HepG2 (cell line): ENCODE measurements at regions not wholly inside any gene's neighbourhood (a gene's known extent, or its start where the extent isn't known, plus 50 kb on each side); places are given as distances from the start of the nearest gene placed in this dataset.

ENCODE experiments used
- ATAC-seq: fragments of 200-7000 bp; cut with Tn5 transposase; 3 replicates; pipeline ENCODE4 v1.9.1; 2020; ENCODE audit warnings: mild to moderate bottlenecking, moderate library complexity
- BruUV-seq: library from RNA; stranded (reverse); fragments of 400-500 nt; replicated peaks from 2 replicates; lab custom pipeline; 2021; lab: Mats Ljungman, UMichigan
- CTCF ChIA-PET: fragments of 300-600 bp; formaldehyde crosslinking; extraction: SDS; loops from one replicate; lab custom pipeline; 2021; ENCODE audit warnings: low total read pairs, inconsistent platforms, low intra/inter-chr PET ratio; lab: Yijun Ruan, JAX
- POLR2A ChIA-PET: fragments of 350-600 bp; sonication (Branson Sonifier 250); formaldehyde crosslinking; loops from one replicate; lab custom pipeline; 2020; ENCODE audit warnings: antibody characterized with exemption, inconsistent platforms; lab: Yijun Ruan, JAX
- DNase-seq: peaks from one replicate; pipeline ENCODE4 v3.0.0-alpha.2; 2015; ENCODE audit warnings: low spot score
- FAIRE-seq: peaks from 3 replicates; lab custom pipeline; 2011; peaks lifted over from hg19 to GRCh38; lab: Jason Lieb, UNC
- H2AFZ ChIP-seq: one replicate; pipeline ENCODE4 v1.6.1; 2011; ENCODE audit warnings: low read length, inconsistent platforms
- H3K27ac ChIP-seq: fragments of 300-600 bp; 3 replicates; pipeline ENCODE4 v1.8.0; 2011; ENCODE audit warnings: mixed run types, mild to moderate bottlenecking, mixed read lengths, low read length, inconsistent platforms; ENCODE audit not compliant: insufficient read depth; ENCODE audit errors: extremely low read length
- H3K27me3 ChIP-seq, 2 experiments: fragments of 200-600 bp in 1 of 2; 2 replicates in 1 of 2; 3 replicates in 1 of 2; pipeline versions ENCODE4 v1.6.0 to v1.8.0; 2011; ENCODE audit warnings: low read length in 2 of 2, mild to moderate bottlenecking in 2 of 2, moderate library complexity in 2 of 2, inconsistent platforms in 1 of 2; ENCODE audit not compliant: insufficient read depth in 2 of 2, control insufficient read depth in 1 of 2
- H3K36me3 ChIP-seq, 2 experiments: fragments of 200-600 bp in 1 of 2; replicated peaks in 1 of 2; 2 replicates in 1 of 2; 3 replicates in 1 of 2; pipeline versions ENCODE4 v1.5.1 to v1.8.0; 2011; ENCODE audit warnings: low read length in 2 of 2, inconsistent platforms in 1 of 2; ENCODE audit not compliant: insufficient read depth in 2 of 2, control insufficient read depth in 1 of 2
- H3K4me1 ChIP-seq: 2 replicates; pipeline ENCODE4 v1.5.1; 2012; ENCODE audit warnings: low read length, inconsistent platforms; ENCODE audit not compliant: insufficient read depth
- H3K4me2 ChIP-seq: 2 replicates; pipeline ENCODE4 v1.6.0; 2011; ENCODE audit warnings: low read depth, low read length, inconsistent platforms
- H3K4me3 ChIP-seq, 3 experiments: fragments of 200-600 bp in 1 of 3; sonication (generic), shearing (Covaris generic) in 1 of 3; replicated peaks in 1 of 3; 2 replicates each; pipeline ENCODE4 v1.5.1; 2011 to 2016; ENCODE audit warnings: low read length in 3 of 3, inconsistent platforms in 2 of 3, low read depth in 2 of 3, mild to moderate bottlenecking in 2 of 3, control low read depth in 1 of 3, mixed read lengths in 1 of 3; ENCODE audit not compliant: insufficient read depth in 1 of 3
- H3K79me2 ChIP-seq: one replicate; pipeline ENCODE4 v1.6.1; 2011; ENCODE audit warnings: low read length, inconsistent platforms; ENCODE audit not compliant: insufficient read depth
- H3K9ac ChIP-seq: 2 replicates; pipeline ENCODE4 v1.6.0; 2011; ENCODE audit warnings: mild to moderate bottlenecking, low read depth, low read length, inconsistent platforms; ENCODE audit not compliant: insufficient read depth
- H3K9me3 ChIP-seq: 2 replicates; pipeline ENCODE4 v1.5.1; 2012; ENCODE audit warnings: mild to moderate bottlenecking, low read length
- H4K20me1 ChIP-seq: 2 replicates; pipeline ENCODE4 v1.6.0; 2011; ENCODE audit warnings: inconsistent platforms, mild to moderate bottlenecking, low read length, moderate library complexity; ENCODE audit not compliant: insufficient read depth
- ATF3 ChIP-seq: sonication (generic); formaldehyde crosslinking; IDR thresholded peaks from 2 replicates; pipeline ENCODE4 v1.4.0; 2020; ENCODE audit warnings: missing genetic modification reagents
- CREBL2 ChIP-seq: sonication (generic); formaldehyde crosslinking; IDR thresholded peaks from 2 replicates; pipeline ENCODE4 v1.8.1; 2023; ENCODE audit warnings: missing genetic modification reagents, mild to moderate bottlenecking, borderline replicate concordance
- RFX3 ChIP-seq: IDR thresholded peaks from 2 replicates; pipeline ENCODE4 v1.6.1; 2016; ENCODE audit warnings: missing biosample characterization, missing genetic modification reagents
- RFXAP ChIP-seq: sonication (generic); formaldehyde crosslinking; IDR thresholded peaks from 2 replicates; pipeline ENCODE4 v1.4.0; 2020; ENCODE audit warnings: missing genetic modification reagents, borderline replicate concordance
- TARDBP ChIP-seq: sonication (generic); formaldehyde crosslinking; IDR thresholded peaks from 2 replicates; pipeline ENCODE4 v1.8.0; 2022; ENCODE audit warnings: mild to moderate bottlenecking, missing genetic modification reagents
- whole genome bisulfite sequencing: methylation state at CpG from one replicate; pipeline ENCODE4 v1.1.6; 2017; ENCODE audit warnings: low lambda C conversion rate; 5-methylcytosine and 5-hydroxymethylcytosine counted together
- in situ Hi-C: cut with HindIII; loops from 2 replicates; pipeline ENCODE4 v1.10.0; 2017; ENCODE audit warnings: low pct_unique_long_range_greater_than_20kb; ENCODE audit not compliant: extremely low pct_ligation_motif_present
- intact Hi-C: fragments of 100-400 bp; cut with micrococcal nuclease; formaldehyde crosslinking; loops from one replicate; pipeline ENCODE4 v1.10.0; 2022; ENCODE audit not compliant: unreplicated experiment
- TF ChIP-seq, protein P1 (sequence below): sonication (generic); formaldehyde crosslinking; IDR thresholded peaks from one replicate; pipeline ENCODE4 v1.5.1; 2020; ENCODE audit warnings: mild to moderate bottlenecking, missing genetic modification reagents; ENCODE audit errors: not compliant biosample characterization
- TF ChIP-seq, protein P2 (sequence below): sonication (generic); formaldehyde crosslinking; IDR thresholded peaks from 2 replicates; pipeline ENCODE4 v1.5.1; 2020; ENCODE audit warnings: mild to moderate bottlenecking, missing genetic modification reagents, moderate library complexity
- TF ChIP-seq, protein P3 (sequence below): IDR thresholded peaks from 2 replicates; pipeline ENCODE4 v1.6.1; 2016; ENCODE audit warnings: low read depth

DNA sequence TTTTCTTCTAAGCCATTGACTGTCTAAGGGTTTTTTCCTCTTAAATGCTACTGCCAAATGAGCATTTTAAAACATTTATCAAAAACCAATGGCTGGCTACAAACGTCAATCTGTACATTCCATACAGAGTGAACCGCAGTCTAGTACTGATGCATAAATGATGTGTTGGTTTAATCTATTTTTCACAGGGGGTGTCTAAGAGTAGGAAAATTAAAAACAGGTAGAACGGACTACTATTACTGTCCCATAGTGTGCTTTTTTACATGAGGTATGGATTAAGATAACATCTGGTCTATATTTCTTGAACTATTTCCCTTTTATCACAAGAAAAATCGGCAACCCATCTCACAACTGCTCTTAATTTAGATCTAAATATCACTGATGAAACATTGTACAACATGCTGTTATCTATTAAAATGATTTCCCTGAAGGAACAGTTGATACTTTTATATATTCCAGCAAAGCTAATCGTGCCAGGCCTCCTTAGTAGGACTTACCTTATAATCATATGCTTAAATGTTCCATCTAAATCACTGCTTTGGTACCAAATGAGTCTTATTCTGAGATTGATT is 172.9 kb upstream of the CDKN3 start:
- in situ Hi-C loops (no loop called here), intact Hi-C loops (no loop called here)
- CTCF ChIA-PET: no interaction called here
- TF ChIP-seq, protein P1, sequence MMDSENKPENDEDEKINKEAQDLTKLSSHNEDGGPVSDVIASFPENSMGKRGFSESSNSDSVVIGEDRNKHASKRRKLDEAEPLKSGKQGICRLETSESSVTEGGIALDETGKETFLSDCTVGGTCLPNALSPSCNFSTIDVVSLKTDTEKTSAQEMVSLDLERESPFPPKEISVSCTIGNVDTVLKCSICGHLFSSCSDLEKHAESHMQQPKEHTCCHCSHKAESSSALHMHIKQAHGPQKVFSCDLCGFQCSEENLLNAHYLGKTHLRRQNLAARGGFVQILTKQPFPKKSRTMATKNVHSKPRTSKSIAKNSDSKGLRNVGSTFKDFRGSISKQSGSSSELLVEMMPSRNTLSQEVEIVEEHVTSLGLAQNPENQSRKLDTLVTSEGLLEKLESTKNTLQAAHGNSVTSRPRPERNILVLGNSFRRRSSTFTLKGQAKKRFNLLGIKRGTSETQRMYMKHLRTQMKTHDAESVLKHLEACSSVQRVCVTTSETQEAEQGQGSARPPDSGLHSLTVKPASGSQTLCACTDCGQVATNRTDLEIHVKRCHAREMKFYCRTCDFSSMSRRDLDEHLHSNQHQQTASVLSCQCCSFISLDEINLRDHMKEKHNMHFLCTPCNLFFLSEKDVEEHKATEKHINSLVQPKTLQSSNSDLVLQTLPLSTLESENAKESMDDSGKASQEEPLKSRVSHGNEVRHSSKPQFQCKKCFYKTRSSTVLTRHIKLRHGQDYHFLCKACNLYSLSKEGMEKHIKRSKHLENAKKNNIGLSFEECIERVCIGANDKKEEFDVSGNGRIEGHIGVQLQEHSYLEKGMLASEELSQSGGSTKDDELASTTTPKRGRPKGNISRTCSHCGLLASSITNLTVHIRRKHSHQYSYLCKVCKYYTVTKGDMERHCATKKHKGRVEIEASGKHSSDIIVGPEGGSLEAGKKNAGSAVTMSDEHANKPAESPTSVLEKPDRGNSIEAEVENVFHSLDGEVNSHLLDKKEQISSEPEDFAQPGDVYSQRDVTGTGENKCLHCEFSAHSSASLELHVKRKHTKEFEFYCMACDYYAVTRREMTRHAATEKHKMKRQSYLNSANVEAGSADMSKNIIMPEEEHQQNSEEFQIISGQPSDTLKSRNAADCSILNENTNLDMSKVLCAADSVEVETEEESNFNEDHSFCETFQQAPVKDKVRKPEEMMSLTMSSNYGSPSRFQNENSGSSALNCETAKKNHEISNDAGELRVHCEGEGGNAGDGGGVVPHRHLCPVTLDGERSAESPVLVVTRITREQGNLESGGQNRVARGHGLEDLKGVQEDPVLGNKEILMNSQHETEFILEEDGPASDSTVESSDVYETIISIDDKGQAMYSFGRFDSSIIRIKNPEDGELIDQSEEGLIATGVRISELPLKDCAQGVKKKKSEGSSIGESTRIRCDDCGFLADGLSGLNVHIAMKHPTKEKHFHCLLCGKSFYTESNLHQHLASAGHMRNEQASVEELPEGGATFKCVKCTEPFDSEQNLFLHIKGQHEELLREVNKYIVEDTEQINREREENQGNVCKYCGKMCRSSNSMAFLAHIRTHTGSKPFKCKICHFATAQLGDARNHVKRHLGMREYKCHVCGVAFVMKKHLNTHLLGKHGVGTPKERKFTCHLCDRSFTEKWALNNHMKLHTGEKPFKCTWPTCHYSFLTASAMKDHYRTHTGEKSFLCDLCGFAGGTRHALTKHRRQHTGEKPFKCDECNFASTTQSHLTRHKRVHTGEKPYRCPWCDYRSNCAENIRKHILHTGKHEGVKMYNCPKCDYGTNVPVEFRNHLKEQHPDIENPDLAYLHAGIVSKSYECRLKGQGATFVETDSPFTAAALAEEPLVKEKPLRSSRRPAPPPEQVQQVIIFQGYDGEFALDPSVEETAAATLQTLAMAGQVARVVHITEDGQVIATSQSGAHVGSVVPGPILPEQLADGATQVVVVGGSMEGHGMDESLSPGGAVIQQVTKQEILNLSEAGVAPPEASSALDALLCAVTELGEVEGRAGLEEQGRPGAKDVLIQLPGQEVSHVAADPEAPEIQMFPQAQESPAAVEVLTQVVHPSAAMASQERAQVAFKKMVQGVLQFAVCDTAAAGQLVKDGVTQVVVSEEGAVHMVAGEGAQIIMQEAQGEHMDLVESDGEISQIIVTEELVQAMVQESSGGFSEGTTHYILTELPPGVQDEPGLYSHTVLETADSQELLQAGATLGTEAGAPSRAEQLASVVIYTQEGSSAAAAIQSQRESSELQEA (CRISPR knock-in tag): no peak
- TF ChIP-seq, protein P2, sequence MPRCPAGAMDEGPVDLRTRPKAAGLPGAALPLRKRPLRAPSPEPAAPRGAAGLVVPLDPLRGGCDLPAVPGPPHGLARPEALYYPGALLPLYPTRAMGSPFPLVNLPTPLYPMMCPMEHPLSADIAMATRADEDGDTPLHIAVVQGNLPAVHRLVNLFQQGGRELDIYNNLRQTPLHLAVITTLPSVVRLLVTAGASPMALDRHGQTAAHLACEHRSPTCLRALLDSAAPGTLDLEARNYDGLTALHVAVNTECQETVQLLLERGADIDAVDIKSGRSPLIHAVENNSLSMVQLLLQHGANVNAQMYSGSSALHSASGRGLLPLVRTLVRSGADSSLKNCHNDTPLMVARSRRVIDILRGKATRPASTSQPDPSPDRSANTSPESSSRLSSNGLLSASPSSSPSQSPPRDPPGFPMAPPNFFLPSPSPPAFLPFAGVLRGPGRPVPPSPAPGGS (CRISPR knock-in tag): no peak
- no peak for TF ChIP-seq RFX3 (CRISPR knock-in tag)
- TF ChIP-seq, protein P3, sequence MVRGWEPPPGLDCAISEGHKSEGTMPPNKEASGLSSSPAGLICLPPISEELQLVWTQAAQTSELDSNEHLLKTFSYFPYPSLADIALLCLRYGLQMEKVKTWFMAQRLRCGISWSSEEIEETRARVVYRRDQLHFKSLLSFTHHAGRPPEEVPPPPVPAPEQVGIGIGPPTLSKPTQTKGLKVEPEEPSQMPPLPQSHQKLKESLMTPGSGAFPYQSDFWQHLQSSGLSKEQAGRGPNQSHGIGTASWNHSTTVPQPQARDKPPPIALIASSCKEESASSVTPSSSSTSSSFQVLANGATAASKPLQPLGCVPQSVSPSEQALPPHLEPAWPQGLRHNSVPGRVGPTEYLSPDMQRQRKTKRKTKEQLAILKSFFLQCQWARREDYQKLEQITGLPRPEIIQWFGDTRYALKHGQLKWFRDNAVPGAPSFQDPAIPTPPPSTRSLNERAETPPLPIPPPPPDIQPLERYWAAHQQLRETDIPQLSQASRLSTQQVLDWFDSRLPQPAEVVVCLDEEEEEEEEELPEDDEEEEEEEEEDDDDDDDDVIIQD (CRISPR knock-in tag): no peak
- no peak for TF ChIP-seq RFXAP (CRISPR knock-in tag)
- no peak for TF ChIP-seq CREBL2 (CRISPR knock-in tag)
- TF ChIP-seq ATF3: no peak
- TF ChIP-seq TARDBP (CRISPR knock-in tag): no peak

More for the DNA sequence above, 172.9 kb upstream of the CDKN3 start:
- Histone ChIP-seq H3K4me2 (no peak overlapping the region), H3K27me3 (no peaks in the 10 kb centered on the region), H3K9ac (no peak overlapping the region), H3K4me1 (peaks cover 22% of the 10 kb centered on the region), H2AFZ (no peak overlapping the region), H3K36me3 (no peaks in the 10 kb centered on the region), H3K79me2 (no peaks in the 10 kb centered on the region), H4K20me1 (no peaks in the 10 kb centered on the region), H3K9me3 (no peaks in the 10 kb centered on the region), H3K27ac (no peak overlapping the region), H3K4me3 (no peak overlapping the region)
- WGBS: 62% methylated on average over 5 of the region's 5 CpGs
- POLR2A ChIA-PET: no interaction called here
- no TSS peak for BruUV-seq
- FAIRE-seq: no peak
- DNase-seq: no peak
- ATAC-seq: no peak
